Thoracic aorta (tissue), 2 donors: ENCODE measurements at regions not wholly inside any gene's neighbourhood (a gene's known extent, or its start where the extent isn't known, plus 50 kb on each side); places are given as distances from the start of the nearest gene placed in this dataset.
"Not testable (repeated sequence)": the region's sequence is repeated elsewhere in the genome, so short reads cannot be mapped to it uniquely, and the experiment has no call there.

ENCODE experiments used
- ATAC-seq: fragments of 150-250 bp; one replicate; pipeline ENCODE4 v1.8.0; 2017; ENCODE audit warnings: low read depth; ENCODE audit not compliant: insufficient number of reproducible peaks, low FRiP score
- DNase-seq: peaks from one replicate; pipeline ENCODE4 v3.0.0-alpha.2; 2020; ENCODE audit warnings: low spot score
- H3K27ac ChIP-seq, 2 donors: fragments of 200-600 bp; sonication (generic); 1 replicate in 1 of 2; 2 replicates in 1 of 2; pipeline ENCODE4 v1.5.1; 2016; ENCODE audit warnings: mild to moderate bottlenecking in 2 of 2, moderate library complexity in 2 of 2
- H3K27me3 ChIP-seq: fragments of 200-600 bp; sonication (generic); replicated peaks from 2 replicates; pipeline ENCODE4 v1.6.0; 2016; ENCODE audit warnings: mild to moderate bottlenecking; ENCODE audit not compliant: insufficient read depth
- H3K36me3 ChIP-seq: fragments of 200-600 bp; sonication (generic); one replicate; pipeline ENCODE4 v1.5.1; 2016
- H3K4me1 ChIP-seq, 2 donors: fragments of 200-600 bp; sonication (generic); 1 replicate in 1 of 2; 2 replicates in 1 of 2; pipeline versions ENCODE4 v1.5.1 to v1.6.0; 2016; ENCODE audit warnings: low read depth in 2 of 2, mild to moderate bottlenecking in 1 of 2; ENCODE audit not compliant: control insufficient read depth in 1 of 2
- H3K4me3 ChIP-seq: fragments of 200-600 bp; sonication (generic); 2 replicates; pipeline ENCODE4 v1.5.1; 2016; ENCODE audit warnings: mild to moderate bottlenecking
- H3K9me3 ChIP-seq: fragments of 200-600 bp; sonication (generic); 2 replicates; pipeline ENCODE4 v1.5.1; 2016
- TF ChIP-seq, protein P1 (sequence below): fragments of 200-600 bp; sonication (generic); IDR thresholded peaks from one replicate; pipeline ENCODE4 v1.5.1; 2019; ENCODE audit warnings: antibody characterized with exemption

DNA sequence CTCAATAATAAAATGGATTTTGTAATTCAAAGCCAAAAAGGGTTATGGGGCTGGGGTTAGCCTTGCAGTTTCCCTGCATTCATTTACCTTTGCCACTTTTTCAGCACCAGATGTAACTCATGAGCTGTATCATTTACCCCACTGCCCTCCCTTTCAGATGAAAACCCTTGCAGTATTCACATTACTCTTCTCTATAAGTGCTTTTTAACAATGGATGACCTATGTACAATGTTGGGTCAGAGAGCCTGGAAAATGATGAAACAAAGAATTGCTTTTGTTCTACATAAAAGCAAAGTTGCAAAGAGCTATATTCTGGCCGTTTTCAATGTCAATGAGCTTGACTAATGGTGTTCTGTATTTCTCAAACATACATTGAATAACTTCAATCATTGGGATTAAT is 189.7 kb downstream of the TMEM26 start:
- ATAC-seq = no peak

DNA sequence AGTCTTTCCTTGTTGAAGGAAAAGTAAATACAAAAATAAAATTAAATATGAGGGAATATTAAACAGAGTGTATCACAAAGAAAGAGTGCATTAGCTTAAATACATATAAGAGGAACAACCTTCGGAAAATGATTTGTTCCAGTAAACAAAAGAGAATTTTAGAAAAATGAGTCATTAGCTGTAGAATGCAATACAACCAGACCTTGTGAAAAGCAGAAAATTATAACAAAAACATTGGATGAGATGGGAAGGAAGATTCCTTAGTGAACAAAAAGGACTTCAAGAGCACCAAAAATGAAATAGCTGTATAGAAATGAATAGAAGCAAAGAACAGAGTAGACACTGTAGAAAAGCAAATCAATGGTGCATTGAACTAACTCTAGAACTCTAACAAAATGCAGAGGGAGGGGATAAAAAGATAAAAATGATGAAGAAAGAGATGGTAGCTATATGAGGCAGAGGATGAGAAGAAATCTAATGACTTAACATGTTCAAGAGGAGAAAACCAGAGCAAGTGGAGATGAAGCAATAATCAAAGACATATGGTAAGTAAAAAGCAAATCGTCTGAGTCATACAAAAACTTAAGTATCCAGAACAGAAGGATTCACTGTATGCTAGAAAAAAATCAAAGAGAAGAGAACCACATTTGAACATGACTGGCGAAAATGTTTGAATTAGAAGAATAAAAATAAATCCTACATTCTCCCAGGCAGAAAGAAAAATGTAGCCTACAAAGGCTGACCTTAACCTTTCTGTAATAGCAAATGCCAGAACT is 190.5 kb downstream of the TMEM26 start:
- no peak overlapping the region for H3K4me3 ChIP-seq
- no peak for ATAC-seq

More for the DNA sequence above, 189.7 kb downstream of the TMEM26 start:
- TF ChIP-seq, protein P1, sequence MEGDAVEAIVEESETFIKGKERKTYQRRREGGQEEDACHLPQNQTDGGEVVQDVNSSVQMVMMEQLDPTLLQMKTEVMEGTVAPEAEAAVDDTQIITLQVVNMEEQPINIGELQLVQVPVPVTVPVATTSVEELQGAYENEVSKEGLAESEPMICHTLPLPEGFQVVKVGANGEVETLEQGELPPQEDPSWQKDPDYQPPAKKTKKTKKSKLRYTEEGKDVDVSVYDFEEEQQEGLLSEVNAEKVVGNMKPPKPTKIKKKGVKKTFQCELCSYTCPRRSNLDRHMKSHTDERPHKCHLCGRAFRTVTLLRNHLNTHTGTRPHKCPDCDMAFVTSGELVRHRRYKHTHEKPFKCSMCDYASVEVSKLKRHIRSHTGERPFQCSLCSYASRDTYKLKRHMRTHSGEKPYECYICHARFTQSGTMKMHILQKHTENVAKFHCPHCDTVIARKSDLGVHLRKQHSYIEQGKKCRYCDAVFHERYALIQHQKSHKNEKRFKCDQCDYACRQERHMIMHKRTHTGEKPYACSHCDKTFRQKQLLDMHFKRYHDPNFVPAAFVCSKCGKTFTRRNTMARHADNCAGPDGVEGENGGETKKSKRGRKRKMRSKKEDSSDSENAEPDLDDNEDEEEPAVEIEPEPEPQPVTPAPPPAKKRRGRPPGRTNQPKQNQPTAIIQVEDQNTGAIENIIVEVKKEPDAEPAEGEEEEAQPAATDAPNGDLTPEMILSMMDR = no peak
- Histone ChIP-seq H3K4me1 (no peaks in the 10 kb centered on the region), H3K27me3 (no peaks in the 10 kb centered on the region), H3K4me3 (no peak overlapping the region), H3K36me3 (no peaks in the 10 kb centered on the region), H3K27ac (no peak overlapping the region), H3K9me3 (no peaks in the 10 kb centered on the region)
- DNase-seq = no peak

DNA sequence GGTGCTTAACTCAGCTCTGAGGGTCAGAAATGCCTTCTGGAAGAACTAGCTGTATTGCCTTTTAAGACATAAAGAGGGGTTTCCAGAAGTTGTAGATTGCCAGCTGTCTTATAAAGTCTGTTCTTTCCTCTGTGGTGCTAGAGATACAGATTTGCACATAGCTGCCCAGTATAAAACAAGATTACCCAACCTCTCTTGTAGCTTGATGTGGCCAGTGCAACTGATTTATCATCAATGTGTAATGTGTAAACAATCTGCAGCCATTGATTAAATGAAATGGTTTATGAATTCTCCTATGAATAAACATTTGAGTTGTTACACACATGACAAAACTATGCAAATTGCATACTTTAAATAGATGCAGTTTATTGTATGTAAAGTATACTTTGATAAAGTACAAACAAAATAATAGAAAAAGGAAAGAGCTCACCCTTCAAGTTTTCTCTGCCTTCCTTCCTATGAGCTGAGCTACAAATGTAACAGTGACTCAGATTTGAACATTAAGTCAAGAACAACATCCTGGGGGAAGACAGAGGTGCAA is 195.2 kb downstream of the TMEM26 start:
- no peak for ATAC-seq
- H3K9me3 ChIP-seq = peaks cover 4% of the 10 kb centered on the region

More for the DNA sequence above, 190.5 kb downstream of the TMEM26 start:
- H3K4me1 ChIP-seq = no peaks in the 10 kb centered on the region
- DNase-seq = no peak
- TF ChIP-seq, protein P1 = no peak
- H3K9me3 ChIP-seq = no peaks in the 10 kb centered on the region
- no peak overlapping the region for H3K27ac ChIP-seq
- no peaks in the 10 kb centered on the region for H3K36me3 ChIP-seq
- H3K27me3 ChIP-seq = no peaks in the 10 kb centered on the region

DNA sequence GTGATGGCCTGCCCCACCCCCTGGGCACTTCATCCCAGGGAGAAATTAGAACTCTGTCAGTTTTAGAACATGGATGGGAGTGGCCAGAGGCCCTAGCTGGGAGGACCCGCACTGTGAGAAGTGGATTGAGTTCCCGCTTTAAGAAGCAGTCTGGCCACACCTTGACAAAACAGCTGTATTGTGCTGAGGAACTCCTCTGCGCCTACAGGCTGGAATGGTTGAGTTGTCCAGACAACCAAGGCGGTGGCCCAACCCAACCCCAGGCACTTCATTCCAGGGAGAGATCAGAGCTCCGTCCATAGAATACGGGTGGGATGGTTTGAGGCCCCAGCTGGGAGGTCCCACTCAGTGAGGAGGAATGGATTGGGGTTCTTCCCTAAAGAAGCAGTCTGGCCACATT is 196.0 kb downstream of the TMEM26 start:
- no peak for ATAC-seq
- no peak for DNase-seq
- Histone ChIP-seq H3K4me1 (no peaks in the 10 kb centered on the region), H3K4me3 (no peak overlapping the region), H3K9me3 (peaks cover 4% of the 10 kb centered on the region), H3K36me3 (no peaks in the 10 kb centered on the region), H3K27ac (no peak overlapping the region), H3K27me3 (no peaks in the 10 kb centered on the region)
- TF ChIP-seq, protein P1 = no peak

More for the DNA sequence above, 195.2 kb downstream of the TMEM26 start:
- no peaks in the 10 kb centered on the region for H3K27me3 ChIP-seq
- no peak for DNase-seq
- H3K4me1 ChIP-seq = no peaks in the 10 kb centered on the region
- TF ChIP-seq, protein P1 = no peak
- H3K27ac ChIP-seq = no peak overlapping the region
- H3K4me3 ChIP-seq = no peak overlapping the region
- no peaks in the 10 kb centered on the region for H3K36me3 ChIP-seq

DNA sequence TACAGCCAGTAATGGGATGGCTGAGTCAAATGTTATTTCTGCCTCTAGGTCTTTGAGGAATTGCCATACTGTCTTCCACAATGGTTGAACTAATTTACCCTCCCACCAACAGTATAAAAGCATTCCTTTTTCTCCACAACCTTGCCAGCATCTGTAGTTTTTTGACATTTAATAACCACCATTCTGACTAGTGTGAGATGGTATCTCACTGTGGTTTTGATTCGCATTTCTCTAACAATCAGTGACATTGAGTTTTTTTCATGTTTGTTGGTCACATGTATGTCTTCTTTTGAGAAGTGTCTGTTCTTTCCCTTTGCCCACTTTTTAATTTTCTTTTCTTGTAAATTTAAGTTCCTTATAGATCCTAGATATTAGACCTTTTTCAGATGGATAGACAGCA is 200.9 kb downstream of the TMEM26 start:
- H3K4me1 ChIP-seq, H3K27ac ChIP-seq, H3K27me3 ChIP-seq, DNase-seq, H3K4me3 ChIP-seq, H3K36me3 ChIP-seq, ATAC-seq, H3K9me3 ChIP-seq: not testable (repeated sequence)
